Psoas muscle (tissue), 7 donors: ENCODE measurements at regions not wholly inside any gene's neighbourhood (a gene's known extent, or its start where the extent isn't known, plus 50 kb on each side); places are given as distances from the start of the nearest gene placed in this dataset.
"Not testable (repeated sequence)": the region's sequence is repeated elsewhere in the genome, so short reads cannot be mapped to it uniquely, and the experiment has no call there.

ENCODE experiments used
- ATAC-seq, 4 donors: fragments of 200-7000 bp; cut with Tn5 transposase; one replicate each; pipeline ENCODE4 v1.9.1; 2020; ENCODE audit warnings: moderate library complexity in 3 of 4, mild to moderate bottlenecking in 2 of 4
- DNase-seq, 2 donors: peaks; one replicate each; pipeline ENCODE4 v3.0.0-alpha.2; 2020
- H3K27ac ChIP-seq: fragments of 200-600 bp; one replicate; pipeline ENCODE4 v1.8.0; 2022
- H3K27me3 ChIP-seq, 3 donors: fragments of 200-600 bp in 1 of 3; one replicate each; pipeline versions ENCODE4 v1.6.1 to v1.8.0; 2013 to 2022; ENCODE audit warnings: low read length in 2 of 3, mild to moderate bottlenecking in 2 of 3, moderate library complexity in 1 of 3; ENCODE audit not compliant: insufficient read depth in 3 of 3
- H3K36me3 ChIP-seq, 2 donors: fragments of 200-600 bp in 1 of 2; one replicate each; pipeline versions ENCODE4 v1.6.1 to v1.8.0; 2013 to 2022; ENCODE audit warnings: low read depth in 1 of 2, mild to moderate bottlenecking in 1 of 2, moderate library complexity in 1 of 2; ENCODE audit not compliant: insufficient read depth in 1 of 2
- H3K4me1 ChIP-seq: fragments of 200-600 bp; one replicate; pipeline ENCODE4 v1.8.0; 2022
- H3K4me3 ChIP-seq: fragments of 200-600 bp; one replicate; pipeline ENCODE4 v1.8.0; 2022; ENCODE audit warnings: mild to moderate bottlenecking
- H3K9me3 ChIP-seq: fragments of 200-600 bp; one replicate; pipeline ENCODE4 v1.8.0; 2022
- WGBS, 3 donors: extraction: QIAGEN DNeasy Blood & Tissue Kit; methylation state at CpG; one replicate each; pipeline versions ENCODE4 v1.1.6 to v1.1.7; 2013; 5-methylcytosine and 5-hydroxymethylcytosine counted together
- intact Hi-C, 2 donors: fragments of 100-400 bp; cut with DNase I; formaldehyde crosslinking; loops; one replicate each; pipeline versions ENCODE4 v1.11.0 to v1.14.2; 2022
- TF ChIP-seq, protein P1 (sequence below): fragments of 200-600 bp; IDR thresholded peaks from one replicate; pipeline ENCODE4 v1.8.0; 2022; ENCODE audit warnings: antibody characterized with exemption
- donor health status: healthy with polysubstance abuse.
- donor health status: DM: no; HTN: no; CAD: no; lungs with moderate emphysema.
- donor health status: Bipolar disorder and iron deficiency.
- donor health status: healthy.
- donor health status: DM: yes; HTN: yes; CAD: no.
- donor health status: DM: no; HTN: no; CAD: no.
- donor health status: DM: yes; HTN: yes; CAD: no.

DNA sequence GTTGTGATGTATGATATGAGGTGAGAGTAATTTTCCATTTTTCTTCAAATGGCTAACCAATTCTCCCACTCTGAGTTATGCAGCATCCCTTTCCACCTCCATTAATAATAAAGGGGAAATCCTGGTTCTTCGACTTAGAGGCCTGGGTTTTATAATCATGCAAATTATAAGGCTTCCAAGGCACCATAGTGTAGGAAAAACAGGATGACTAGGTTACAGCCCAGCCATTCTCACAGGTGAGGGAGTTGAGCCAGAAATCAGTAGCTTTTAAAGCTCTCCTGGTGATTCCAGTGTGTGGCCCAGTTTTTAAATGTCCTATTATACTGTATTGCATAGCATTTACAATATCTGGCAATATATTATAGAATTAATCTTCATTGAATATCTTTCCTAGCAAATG, 203.1 kb downstream of the ARHGEF9 start:
- intact Hi-C loops = no loop called here
- Histone ChIP-seq H3K9me3 (no peaks in the 10 kb centered on the region), H3K27me3 (no peaks in the 10 kb centered on the region), H3K36me3 (no peaks in the 10 kb centered on the region), H3K4me1 (no peaks in the 10 kb centered on the region), H3K4me3 (no peak overlapping the region), H3K27ac (no peak overlapping the region)
- ATAC-seq (no peak), DNase-seq (no peak)
- TF ChIP-seq, protein P1, sequence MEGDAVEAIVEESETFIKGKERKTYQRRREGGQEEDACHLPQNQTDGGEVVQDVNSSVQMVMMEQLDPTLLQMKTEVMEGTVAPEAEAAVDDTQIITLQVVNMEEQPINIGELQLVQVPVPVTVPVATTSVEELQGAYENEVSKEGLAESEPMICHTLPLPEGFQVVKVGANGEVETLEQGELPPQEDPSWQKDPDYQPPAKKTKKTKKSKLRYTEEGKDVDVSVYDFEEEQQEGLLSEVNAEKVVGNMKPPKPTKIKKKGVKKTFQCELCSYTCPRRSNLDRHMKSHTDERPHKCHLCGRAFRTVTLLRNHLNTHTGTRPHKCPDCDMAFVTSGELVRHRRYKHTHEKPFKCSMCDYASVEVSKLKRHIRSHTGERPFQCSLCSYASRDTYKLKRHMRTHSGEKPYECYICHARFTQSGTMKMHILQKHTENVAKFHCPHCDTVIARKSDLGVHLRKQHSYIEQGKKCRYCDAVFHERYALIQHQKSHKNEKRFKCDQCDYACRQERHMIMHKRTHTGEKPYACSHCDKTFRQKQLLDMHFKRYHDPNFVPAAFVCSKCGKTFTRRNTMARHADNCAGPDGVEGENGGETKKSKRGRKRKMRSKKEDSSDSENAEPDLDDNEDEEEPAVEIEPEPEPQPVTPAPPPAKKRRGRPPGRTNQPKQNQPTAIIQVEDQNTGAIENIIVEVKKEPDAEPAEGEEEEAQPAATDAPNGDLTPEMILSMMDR = no peak
- WGBS, 3 donors = 34 to 60% (median 56%) methylated on average over 1 of the region's 1 CpG

DNA sequence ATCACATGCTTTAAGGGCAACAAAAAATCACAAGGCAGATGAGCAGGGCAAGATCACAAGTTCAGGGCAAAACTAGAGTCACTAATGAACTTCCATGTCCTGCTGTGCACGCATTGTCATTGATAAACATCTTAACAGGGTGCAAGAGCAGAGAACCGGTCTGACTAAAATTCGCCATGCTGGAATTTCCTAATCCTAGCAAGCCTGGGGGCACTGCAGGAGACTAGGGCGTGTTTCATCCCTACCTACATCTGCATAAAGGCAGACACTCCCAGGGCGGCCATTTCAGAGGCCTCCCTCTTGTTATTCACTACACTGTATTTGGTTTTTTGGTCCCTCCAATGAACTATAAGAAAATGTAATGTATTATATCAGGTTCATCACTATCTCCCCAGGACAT, 203.6 kb downstream of the ARHGEF9 start:
- Histone ChIP-seq H3K36me3 (no peaks in the 10 kb centered on the region), H3K9me3 (no peaks in the 10 kb centered on the region), H3K27me3 (no peaks in the 10 kb centered on the region), H3K4me3 (no peak overlapping the region), H3K27ac (no peak overlapping the region), H3K4me1 (no peaks in the 10 kb centered on the region)
- 42 to 68% (median 62%) methylated on average over 5 of the region's 5 CpGs for WGBS, 3 donors
- ATAC-seq (no peak), DNase-seq (no peak)
- TF ChIP-seq, protein P1 = no peak
- intact Hi-C loops = no loop called here

DNA sequence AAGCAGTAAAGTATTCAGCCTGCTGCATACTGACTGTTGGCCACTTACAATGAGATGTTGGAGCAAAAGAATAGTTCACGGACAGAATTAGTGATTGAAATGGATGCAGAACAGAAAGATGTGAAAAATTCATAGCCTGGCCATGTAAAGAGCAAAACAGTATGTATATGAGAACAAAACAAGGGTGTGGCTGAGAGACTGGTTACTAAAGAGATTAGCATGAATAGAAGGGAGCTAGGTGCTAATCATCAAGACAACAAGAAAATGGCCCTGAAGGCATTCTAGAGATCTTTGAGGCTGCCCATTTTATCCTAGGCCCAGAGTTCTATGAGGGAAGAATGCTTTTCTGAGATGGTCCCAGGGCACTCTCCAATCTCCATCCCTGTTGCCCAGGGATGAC, 208.5 kb downstream of the ARHGEF9 start:
- Histone ChIP-seq H3K9me3 (no peaks in the 10 kb centered on the region), H3K4me3 (no peak overlapping the region), H3K36me3 (no peaks in the 10 kb centered on the region), H3K4me1 (no peaks in the 10 kb centered on the region), H3K27ac (no peak overlapping the region), H3K27me3 (no peaks in the 10 kb centered on the region)
- intact Hi-C loops = no loop called here
- DNase-seq (no peak), ATAC-seq (no peak)
- 50 to 88% (median 87%) methylated on average over 1 of the region's 1 CpG for WGBS, 3 donors
- TF ChIP-seq, protein P1 = no peak

DNA sequence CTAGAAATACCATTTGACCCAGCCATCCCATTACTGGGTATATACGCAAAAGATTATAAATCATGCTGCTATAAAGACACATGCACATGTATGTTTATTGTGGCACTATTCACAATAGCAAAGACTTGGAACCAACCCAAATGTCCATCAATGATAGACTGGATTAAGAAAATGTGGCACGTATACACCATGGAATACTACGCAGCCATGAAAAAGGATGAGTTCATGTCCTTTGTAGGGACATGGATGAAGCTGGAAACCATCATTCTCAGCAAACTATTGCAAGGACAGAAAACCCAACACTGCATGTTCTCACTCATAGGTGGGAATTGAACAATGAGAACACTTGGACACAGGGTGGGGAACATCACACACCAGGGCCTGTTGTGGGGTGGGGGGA, 209.3 kb downstream of the ARHGEF9 start:
- H3K27ac ChIP-seq, H3K36me3 ChIP-seq, DNase-seq, H3K4me3 ChIP-seq, H3K4me1 ChIP-seq, H3K9me3 ChIP-seq, ATAC-seq, intact Hi-C loops, H3K27me3 ChIP-seq: not testable (repeated sequence)
- 74 to 76% (median 74%) methylated on average over 3 of the region's 3 CpGs for WGBS, 3 donors

DNA sequence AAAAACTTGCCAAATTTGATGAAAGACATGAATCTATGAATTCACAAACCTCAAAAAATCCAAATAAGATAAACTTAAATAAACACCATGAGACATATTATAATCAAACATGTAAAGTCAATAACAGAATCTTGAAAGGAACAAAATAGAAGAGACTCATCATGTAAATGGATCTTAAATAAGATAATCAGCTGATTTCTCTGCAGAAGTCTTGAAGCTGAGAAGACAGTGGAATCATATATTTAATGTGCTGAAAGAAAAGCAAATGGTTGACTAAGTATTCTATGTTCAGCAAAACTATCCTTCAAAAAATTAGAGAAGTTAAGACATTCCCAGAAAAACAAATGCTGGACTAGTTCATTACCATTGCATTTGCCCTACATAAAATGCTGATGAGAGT, 215.7 kb upstream of the SPIN4 start:
- Histone ChIP-seq H3K27me3 (no peaks in the 10 kb centered on the region), H3K4me1 (no peaks in the 10 kb centered on the region), H3K27ac (no peak overlapping the region), H3K9me3 (peaks cover 5% of the 10 kb centered on the region), H3K36me3 (no peaks in the 10 kb centered on the region), H3K4me3 (no peak overlapping the region)
- DNase-seq = no peak
- TF ChIP-seq, protein P1 = no peak
- no peak for ATAC-seq
- intact Hi-C loops = no loop called here
